ENCODE measurements at regions not wholly inside any gene's neighbourhood (a gene's known extent, or its start where the extent isn't known, plus 50 kb on each side); places are given as distances from the start of the nearest gene placed in this dataset.

- TF ChIP-seq CTCF (IDR thresholded peaks at IDR 0.05) = no peak
- TF ChIP-seq POLR2A (IDR thresholded peaks at IDR 0.05) = no peak
These were observed 99.9 kb downstream of the GLUL start for GRCh38 chr1:182291584-182292192.

Measured in heart left ventricle (tissue), 13 donors.